HG03469 (cell line): ENCODE measurements at regions not wholly inside any gene's neighbourhood (a gene's known extent, or its start where the extent isn't known, plus 50 kb on each side); places are given as distances from the start of the nearest gene placed in this dataset.

Experiments used
- ATAC-seq: cut with Tn5 transposase; IDR thresholded peaks from one replicate; pipeline ENCODE4 v1.9.1; 2021; ENCODE audit warnings: mild to moderate bottlenecking, moderate library complexity, moderate number of reproducible peaks; ENCODE audit not compliant: unreplicated experiment

DNA sequence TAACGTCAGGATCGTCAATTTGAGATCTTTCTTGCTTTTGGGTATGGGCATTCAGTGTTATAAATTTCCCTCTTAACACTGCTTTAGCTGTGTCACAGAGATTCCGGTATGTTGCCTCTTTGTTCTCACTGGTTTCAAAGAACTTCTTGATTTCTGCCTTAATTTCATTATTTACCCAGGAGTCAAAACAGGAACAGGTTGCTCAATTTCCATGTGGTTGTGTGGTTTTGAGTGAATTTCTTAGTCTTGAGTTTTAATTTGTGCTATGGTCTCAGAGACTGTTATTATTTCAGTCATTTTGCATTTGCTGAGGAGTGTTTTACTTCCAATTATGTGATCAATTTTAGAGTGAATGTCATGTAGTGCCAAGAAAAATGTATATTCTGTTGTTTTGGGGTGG, 153.1 kb downstream of the PCDH17 start:
- no peak for ATAC-seq

DNA sequence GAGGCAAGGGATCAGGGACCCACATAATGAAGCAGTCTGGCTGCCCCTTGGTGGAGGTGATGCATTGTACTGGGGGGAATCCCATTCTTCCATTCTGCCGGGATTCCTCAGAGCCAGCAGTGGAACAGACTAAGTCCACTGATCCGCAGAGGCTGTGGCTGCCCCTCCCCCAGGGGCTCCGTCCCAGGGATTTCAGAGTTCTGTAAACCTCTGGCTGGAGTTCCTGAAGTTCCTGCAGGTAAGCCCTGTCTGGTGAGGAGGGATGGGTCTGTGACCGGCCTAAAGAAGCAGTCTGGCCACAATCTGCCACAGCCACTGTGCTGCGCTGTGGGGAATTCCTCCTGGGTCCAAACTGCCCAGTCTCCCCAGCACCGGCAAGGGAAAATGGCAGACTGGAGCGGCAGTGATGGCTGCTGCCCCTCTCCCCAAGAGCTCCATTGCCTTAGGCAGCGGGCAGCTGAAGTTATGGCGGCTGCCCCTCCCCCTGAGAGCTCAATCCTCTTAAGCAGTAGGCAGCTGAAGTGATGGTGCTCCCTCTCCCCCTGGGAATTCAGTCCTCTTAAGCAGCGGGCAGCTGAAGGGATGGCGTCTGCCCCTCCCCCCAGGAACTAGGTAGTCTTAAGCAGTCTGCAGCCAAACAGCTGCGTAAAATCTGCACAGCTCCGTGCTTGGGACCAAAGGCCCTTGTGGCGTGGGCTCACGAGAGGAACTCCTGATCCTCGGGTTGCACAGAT, 155.7 kb downstream of the PCDH17 start:
- ATAC-seq: no peak

DNA sequence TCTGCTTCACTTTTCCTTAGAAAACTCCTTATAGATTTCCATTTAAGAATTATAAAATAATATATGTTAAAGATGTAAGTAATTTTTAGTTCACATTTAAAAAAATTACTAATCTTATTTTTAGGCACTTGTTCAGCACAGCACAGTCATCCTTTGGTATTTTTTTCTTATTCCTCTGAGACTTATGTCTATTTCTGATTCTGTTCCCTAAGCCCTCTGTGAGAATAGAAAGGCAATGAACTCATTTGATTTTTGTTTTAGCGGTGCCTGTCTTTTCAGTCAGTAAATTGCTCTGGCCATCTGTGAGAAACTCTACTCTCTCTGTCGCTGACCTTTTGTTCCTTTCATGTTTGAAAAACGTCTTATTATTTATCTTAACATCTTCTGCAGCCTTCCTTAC, 168.1 kb downstream of the PCDH17 start:
- ATAC-seq: no peak

DNA sequence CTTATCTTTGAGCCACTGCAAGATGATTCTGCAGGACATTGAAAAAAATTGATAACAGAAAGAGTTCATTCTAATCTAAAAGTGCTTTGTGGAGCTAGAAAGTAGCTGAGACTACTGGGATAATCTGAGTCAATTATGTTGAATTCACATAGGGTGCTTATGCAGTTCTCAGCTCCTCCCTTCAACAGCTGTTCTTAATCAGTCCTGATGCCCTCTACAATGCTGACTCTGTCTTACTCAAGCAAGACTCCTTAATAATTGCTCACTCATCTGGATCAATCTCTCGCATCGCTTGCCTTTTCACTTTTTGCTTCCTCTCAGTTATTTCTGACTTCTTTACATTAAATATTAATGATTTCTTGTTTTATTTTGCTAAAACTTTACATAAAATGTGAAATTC, 182.1 kb downstream of the PCDH17 start:
- no peak for ATAC-seq

DNA sequence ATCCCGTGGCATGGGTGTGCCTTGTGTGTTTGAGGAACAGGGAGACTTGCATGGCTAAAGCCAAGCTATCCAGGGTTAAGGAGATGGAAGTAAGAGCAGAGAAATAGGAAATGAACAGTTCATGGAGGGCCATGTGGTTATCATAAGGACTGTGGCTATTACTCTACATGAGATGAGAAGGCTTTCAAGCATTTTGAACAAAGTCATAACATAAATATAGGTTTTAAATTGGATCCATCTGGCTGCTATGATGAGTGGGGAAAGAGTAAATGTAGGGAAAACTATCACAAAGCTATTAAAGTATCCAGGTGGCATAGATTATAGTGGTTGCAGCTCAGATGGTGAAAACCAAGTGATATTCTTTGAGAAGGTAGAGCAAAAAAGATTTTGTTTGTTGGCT, 184.1 kb downstream of the PCDH17 start:
- no peak for ATAC-seq

DNA sequence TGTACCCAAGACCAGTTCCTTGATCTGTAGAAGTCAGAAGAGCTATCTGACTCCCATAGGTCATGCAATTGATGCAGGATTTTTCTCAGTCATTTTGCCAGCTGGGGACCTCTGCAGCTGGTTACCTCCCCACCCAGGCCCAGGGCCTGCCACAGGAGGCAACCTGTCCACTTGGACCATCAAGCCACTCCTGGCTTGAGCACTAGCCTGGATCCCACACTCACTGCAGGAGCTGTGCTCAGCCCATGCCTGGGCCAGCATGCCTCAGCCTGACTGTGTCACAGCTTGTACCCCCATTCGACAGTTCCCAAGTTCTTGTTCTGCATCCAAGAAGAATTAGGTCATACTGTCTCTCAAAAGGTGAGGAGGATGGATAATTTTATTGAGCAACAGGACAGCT, 189.4 kb downstream of the PCDH17 start:
- no peak for ATAC-seq

DNA sequence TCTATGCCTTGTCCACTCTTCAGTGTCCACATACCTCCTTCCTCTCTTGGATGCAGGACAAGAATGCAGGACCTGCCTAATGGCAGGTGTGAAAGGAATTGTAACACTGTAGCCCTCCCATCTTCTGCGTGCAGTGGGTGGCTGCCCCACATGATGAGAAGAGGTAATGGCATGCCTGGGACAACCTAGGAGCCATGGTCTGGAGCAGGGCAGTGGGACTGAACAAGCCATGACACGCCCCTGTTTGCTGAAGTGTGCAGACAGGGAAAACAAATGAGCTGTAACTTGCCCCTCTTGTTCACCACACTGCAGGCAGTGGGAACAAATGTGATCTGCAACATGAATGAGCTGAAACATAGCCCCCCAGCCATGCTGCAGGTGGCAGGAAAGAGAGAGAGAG, 192.2 kb downstream of the PCDH17 start:
- ATAC-seq: no peak

DNA sequence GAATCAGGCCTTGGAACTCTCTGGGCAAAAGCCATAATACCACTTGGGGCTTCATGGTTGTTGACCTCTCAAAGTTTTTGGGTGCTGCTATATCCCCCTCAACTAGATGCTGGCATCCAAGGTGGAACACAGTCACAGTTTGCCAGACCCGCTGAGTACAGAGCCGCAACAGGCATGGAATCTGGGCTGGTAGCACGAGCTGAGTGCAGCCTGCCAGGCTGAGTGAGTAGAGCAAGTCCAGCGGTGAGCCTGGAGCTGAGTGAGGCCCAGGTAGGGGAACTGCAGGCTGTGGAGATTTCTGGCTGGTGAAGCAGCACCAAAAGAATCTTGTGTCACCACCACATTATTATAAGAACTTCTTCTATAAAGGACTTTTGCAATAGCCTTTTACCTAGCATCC, 192.6 kb downstream of the PCDH17 start:
- no peak for ATAC-seq

DNA sequence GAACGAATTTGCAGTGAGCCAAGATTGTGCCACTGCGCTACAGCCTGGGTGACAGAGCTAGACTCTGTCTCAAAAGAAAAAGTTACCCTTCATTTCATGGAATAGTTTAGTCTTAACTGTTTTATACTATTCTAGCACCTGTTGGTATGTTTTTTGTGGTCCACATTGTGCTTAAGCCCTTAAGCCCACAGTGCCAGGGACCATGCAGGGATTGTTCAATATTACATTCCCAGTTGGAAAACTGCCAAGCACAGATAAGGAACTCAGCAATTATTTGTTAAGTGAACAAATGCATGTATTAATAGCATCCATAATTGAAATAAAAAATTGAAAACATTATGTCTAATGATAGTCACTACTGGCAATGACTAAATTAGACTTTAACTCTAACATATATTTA, 193.5 kb downstream of the PCDH17 start:
- no peak for ATAC-seq

DNA sequence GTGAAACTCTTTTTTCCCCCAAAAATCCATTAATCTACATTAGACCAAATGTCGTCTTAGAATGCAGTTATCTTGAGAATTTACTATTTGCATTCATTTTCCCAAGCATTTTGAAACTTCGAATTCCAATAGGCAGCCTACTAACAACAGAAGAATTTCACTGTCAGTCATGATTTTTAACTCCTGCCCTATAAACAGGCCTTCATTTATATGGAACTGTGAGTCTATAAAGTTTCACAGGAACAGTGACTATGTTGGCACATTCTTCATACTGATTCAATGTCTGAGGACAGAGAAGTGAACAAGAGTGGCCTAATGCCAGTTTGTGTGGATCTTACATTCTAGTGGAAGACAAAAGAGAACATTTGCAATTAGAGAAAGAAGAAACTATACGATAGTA, 198.0 kb downstream of the PCDH17 start:
- no peak for ATAC-seq

DNA sequence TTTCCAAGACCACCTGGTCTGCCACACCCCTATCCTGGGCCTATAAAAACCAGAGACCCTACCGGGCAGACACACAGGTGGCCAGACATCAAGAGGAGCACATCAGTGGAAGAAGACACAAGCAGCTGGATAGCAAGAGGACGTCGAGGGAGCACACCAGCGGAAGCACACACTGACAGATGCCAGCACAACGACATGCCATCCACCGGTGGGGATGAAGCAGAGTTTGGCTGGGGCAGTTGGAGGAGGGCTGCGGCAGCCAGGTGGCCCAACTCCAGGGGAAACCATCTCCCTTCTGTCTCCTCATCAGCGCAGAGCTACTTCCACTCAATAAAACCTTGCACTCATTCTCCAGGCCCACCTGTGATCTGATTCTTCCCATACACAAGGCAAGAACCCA, 200.6 kb downstream of the PCDH17 start:
- ATAC-seq: no peak

DNA sequence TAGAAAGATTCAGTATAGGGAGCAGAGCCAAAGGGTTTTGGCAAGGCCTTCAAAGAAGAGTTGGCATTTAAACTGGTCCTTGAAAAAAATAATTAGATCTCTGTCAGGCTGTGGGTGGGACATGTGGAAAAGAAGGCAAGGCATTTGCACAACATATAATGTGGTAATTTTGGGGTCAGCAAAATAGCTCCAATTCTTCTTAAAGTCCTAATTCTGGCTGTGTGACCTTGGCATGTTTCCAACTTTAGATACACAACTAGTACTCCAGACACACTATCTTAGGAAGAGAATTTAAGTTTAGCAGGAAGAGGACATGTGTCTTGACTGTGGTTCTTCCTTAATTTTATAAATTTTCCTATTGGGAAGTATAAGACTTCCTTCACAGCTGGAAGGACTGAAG, 206.3 kb downstream of the PCDH17 start:
- no peak for ATAC-seq

DNA sequence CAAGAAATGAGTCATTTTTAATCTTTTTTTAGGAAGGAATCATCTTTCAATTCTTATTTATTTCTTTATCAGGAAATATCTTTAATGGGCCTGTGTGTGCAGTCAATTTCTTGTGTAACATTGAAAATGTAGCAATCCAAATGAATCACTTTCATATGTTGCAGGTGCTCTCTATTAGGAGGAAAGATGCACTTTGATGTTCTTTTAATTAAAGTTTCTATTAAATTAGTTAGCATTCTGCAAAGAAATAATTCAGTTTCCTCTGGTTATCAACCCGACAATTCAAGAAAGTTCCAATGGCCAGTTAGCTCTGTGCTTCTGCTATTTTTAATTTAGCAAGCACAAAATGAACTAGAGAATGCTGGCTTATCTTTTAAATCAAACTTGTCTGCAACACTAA, 212.0 kb downstream of the PCDH17 start:
- no peak for ATAC-seq

DNA sequence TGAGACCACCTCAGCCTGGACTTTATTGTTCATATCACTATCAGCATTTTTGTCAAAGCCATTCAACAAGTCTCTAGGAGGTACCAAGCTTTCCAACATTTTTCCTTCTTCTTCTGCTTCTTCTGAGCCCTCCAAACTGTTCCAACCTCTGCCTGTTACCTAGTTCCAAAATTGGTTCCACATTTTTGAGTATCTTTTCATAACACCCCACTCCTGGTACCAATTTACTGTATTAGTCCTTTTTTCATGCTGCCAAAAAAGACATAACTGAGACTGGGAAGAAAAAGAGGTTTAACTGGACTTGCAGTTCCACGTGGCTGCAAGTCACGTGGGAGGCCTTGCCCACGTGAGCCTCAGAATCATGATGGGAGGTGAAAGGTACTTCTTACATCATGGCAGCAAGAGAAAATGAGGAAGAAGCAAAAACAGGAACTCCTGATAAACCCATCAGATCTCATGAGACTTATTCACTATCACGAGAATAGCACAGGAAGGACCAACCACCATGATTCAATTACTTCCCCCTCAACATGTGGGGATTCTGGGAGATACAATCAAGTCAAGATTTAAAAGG, 215.1 kb downstream of the PCDH17 start:
- no peak for ATAC-seq

DNA sequence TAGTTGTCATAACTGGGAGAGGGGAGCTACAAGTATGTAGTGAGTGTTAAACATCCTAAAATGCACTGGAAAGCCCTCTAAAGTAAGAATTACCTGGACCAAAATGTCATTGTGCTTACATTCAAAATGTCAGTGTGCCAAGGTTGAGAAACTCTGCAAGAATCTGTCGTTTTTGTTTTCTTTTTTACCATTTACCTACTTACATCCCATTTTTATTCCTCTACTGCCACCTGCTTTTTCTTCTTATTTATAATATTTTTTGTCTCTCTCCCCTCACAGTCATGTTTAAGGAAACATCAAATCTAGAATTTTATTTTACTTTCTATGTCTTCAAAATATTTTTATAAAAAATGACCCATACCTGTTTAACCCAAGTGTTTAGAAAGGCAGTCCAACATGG, 226.4 kb downstream of the PCDH17 start:
- no peak for ATAC-seq

DNA sequence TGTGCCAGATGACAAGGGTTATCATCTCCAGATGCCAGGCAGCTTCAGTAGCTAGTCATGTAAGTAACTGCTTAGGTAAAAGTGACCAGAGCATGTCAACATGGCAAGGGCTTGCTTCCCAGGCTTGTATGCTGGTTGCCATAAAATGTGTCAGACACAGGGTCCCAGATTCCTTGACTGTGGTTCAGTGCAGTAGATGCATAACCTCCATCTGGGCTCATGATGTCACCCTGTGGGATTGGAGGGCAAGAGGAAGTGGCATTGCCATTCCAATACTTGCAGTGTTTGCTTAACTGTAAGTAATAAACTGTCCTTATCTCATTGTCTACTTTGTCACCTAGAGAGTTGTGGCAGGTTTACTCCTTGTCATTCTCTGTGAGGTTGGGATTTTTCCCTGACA, 226.8 kb downstream of the PCDH17 start:
- no peak for ATAC-seq

DNA sequence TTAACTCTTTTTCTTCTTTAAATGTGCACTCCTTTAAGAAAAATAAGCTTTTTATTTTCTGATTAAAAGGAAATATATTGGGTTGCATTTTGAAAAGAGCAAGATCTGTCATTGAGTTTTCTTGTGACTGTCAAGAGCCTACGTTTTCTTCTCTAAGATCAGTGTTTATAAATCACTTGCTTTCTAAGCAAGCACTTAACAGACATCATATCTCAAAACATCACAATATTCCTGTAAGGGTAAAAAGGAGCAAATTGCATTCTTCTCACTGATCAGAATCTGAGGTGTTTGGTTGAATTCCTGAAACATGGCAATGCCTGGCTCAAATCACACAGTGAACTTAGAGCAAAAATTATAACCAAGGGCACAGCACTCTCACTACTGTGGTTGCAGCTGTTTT, 231.3 kb downstream of the PCDH17 start:
- ATAC-seq: no peak

DNA sequence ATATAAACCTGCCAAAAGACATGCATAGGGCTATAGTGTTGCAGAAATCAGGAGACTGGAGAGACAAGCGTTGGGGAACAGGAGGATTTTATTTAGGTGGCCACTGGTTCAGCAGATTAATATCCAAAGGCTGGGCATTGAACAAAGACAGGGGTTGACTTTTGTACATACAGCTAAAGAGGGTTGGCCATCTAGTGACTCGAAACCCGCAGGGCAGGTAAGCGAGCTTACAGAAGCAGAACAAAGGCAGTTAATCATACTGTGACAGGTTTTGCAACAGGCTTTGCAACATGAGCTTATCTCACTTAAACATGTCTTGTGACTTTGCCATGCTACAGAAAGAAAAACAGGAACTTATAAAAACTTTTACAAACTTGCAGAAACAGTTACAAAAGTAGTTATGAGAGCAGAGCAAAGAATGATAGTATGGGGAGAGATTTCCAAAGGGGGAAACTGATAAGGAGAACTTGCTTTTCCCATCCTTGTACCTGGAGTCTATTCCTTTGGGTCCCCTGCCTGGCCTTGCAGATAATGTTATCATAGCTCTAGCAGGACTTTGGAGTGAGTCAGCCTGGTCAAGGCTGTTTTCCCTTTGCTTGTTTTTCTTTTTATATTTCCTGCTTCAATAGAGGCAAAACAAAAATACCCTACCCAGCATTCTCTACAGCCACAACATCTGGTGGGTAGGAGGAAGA, 234.2 kb downstream of the PCDH17 start:
- no peak for ATAC-seq

DNA sequence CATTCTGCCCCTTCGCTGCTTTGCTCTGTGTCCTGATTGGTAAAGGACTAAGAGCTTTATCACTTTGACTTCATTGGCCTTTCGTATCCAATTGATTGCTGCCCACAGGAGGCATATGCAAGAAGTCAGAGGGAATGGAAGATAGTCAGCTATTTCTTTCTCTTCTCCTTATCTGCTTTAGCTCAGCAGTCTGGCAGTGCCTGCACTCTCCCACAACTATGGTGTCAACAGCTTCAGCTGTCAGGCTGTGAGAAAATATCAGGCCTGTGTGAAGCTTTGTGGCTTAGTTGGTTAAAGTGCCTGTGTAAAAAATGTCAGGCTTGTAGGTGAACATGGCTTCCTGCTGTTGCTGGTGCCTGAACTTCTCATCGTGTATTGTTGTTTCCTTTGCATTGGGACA, 243.0 kb downstream of the PCDH17 start:
- ATAC-seq: no peak

DNA sequence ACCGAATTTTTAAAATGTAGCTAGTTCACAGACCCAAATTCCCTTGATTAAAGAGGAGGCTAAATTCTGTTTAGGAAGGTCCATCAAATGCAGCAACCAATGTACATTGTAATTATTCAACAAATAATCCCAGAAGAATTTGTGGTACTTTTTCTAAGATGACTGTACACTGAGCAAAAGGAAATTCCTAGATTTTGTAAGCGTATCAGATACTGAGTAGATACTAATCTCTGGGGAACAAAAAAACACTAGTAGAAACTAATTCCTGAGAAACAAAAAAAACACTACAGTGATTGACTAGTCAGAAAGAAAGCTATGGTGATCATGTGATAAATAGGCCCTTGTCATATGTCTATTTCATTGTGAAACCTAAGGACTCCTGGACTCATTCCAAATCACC, 246.1 kb downstream of the PCDH17 start:
- no peak for ATAC-seq

DNA sequence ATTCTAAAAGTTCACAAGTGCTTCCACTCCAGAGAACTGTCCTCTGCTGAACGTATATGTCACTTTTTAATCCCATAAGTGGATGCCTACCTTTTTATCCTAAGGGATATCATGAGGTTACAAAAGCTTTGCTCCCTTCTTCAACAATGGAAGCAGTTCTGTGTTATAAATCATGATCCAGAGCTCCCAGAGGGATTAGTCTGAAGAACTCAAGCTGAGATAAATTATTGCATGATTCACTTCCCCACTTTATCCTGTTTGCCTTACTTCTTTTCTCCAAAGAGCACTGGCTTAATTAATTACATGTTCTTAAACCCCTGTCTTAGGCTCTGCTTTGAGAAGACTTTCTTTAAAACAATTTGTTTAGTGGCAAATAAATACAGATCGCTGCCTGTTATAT, 246.7 kb downstream of the PCDH17 start:
- ATAC-seq: no peak

DNA sequence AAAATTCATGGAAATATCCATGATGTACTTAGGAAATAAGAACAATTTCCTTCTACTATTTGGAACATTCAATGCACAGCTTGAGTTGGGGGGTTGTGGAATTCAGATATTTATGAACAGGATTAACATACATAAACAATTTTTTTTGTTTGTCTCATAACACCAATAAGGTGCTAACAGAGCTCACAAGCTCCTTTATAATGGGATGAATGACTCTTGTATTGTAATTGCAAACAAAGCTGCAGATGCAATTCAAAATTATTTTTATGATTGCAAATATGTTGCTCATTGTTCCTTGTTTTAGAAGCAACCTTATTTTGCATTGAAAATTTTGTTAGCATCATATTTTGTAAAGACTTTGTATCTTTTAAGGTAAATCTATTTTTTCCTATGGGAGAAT, 265.7 kb downstream of the PCDH17 start:
- no peak for ATAC-seq
